NCI-H2171 treated with DMSO at 0.1 percent for 48 hours (cell line): ENCODE measurements at regions not wholly inside any gene's neighbourhood (a gene's known extent, or its start where the extent isn't known, plus 50 kb on each side); places are given as distances from the start of the nearest gene placed in this dataset.
"Not testable (repeated sequence)": the region's sequence is repeated elsewhere in the genome, so short reads cannot be mapped to it uniquely, and the experiment has no call there.

Experiments
- DNase-seq: peaks from one replicate; lab custom pipeline; 2025; lab: John Stamatoyannopoulos, UW

GRCh38 chr6:72533606-72534005, 88.3 kb upstream of the KCNQ5 start:
- DNase-seq: no peak

GRCh38 chr6:72534236-72534635, 87.6 kb upstream of the KCNQ5 start:
- no peak for DNase-seq

GRCh38 chr6:72535124-72535523, 86.7 kb upstream of the KCNQ5 start:
- DNase-seq: no peak

GRCh38 chr6:72547020-72547419, 74.8 kb upstream of the KCNQ5 start:
- no peak for DNase-seq

GRCh38 chr6:72551470-72551869, 70.4 kb upstream of the KCNQ5 start:
- no peak for DNase-seq

- DNase-seq: no peak
Observed at GRCh38 chr6:72552938-72553337, 68.9 kb upstream of the KCNQ5 start.

- no peak for DNase-seq
Observed at GRCh38 chr6:72553531-72554511, 68.0 kb upstream of the KCNQ5 start.

- DNase-seq: no peak
Observed at GRCh38 chr6:72554761-72555221, 67.1 kb upstream of the KCNQ5 start.

GRCh38 chr6:72559067-72559466, 62.8 kb upstream of the KCNQ5 start:
- no peak for DNase-seq

- no peak for DNase-seq
Observed at GRCh38 chr6:72559555-72559954, 62.3 kb upstream of the KCNQ5 start.

GRCh38 chr6:72560721-72561593, 60.9 kb upstream of the KCNQ5 start:
- DNase-seq: no peak

GRCh38 chr6:72561629-72562028, 60.2 kb upstream of the KCNQ5 start:
- DNase-seq: no peak

- DNase-seq: no peak
Observed at GRCh38 chr6:72564231-72564630, 57.6 kb upstream of the KCNQ5 start.

- DNase-seq: not testable (repeated sequence)
Observed at GRCh38 chr6:72571993-72572392, 49.9 kb upstream of the KCNQ5 start.
